ENCODE measurements at regions not wholly inside any gene's neighbourhood (a gene's known extent, or its start where the extent isn't known, plus 50 kb on each side); places are given as distances from the start of the nearest gene placed in this dataset.
"Not testable (repeated sequence)": the region's sequence is repeated elsewhere in the genome, so short reads cannot be mapped to it uniquely, and the experiment has no call there.

- DNase-seq: no peak
Observed at GRCh38 chr15:98025237-98025636, 64.7 kb downstream of the ARRDC4 start.

GRCh38 chr15:98034731-98035130, 74.2 kb downstream of the ARRDC4 start:
- no peak for DNase-seq

DNA sequence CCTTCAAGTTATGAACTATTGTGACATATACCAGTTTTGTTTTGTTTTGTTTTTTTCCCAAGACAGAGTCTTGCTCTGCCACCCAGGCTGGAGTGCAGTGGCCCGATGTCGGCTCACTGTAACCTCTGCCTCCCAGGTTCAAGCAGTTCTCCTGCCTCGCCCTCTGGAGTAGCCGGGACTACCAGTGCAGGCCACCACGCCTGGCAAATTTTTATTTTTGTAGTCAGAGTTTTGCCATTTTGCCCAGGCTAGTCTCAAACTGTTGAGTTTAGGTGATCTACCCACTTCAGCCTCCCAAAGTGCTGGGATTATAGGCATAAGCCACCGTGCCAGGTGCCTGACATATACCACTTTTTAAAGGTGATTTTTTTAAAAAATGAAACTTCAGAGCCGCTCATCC, 74.6 kb downstream of the ARRDC4 start:
- DNase-seq: no peak

GRCh38 chr15:98035577-98036010, 75.1 kb downstream of the ARRDC4 start:
- no peak for DNase-seq

DNA sequence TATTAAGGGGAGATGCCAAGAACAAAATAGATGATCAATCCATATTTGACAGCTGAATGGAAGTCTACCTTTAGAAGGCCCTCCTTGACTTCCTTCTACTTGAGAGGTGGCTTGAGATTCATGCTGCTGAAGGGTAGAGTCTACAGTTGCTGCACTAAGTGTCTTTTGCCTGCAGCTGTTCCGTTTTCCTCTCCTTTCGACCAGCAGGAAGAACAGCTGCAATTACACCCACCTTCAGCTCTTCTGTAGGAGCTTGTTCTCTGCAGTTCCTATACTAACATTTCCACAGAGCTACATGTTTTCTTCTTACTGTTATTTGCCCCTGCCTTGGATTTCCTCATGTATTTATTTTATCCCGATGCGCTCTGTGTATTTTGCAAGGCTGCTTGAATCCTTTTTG, 79.1 kb downstream of the ARRDC4 start:
- DNase-seq: no peak

DNA sequence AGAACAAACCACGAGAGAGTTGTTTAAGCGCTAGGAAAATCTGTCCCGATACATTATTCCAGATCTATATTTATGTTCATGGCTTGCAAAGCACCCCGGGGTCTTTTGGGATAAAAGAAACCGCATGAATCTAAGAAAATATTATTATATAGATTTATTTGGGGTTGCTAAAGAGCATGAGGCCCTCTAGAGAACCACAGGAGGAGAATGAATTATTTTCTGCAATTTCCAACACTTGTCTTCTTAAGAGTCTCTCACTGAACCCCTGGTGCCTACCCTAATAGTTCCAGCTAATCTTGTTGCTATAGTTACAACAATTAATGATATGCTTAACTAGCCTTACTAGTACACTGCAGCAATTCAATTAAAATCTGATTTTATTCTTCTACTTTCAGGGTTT, 79.6 kb downstream of the ARRDC4 start:
- DNase-seq: no peak

- DNase-seq: no peak
Observed at GRCh38 chr15:98043160-98044014, 82.9 kb downstream of the ARRDC4 start.

DNA sequence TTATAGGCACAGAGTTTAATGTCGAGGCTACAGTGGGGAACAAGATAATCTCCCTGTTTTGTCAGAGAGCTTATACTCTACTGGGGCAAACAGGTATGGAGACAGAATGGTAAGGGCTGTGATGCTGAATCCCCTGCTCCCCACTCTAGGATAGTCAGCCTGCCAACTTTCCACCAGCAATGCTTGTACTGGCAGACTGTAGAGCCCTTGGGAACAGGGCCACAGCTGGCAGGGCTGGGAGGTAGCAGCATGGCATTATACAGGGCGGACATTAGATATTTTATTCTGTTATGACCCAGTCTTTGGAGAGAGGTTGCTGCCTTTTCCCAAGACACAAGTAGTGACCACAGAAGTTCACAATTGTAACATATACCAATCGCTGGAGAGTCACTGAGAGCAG, 91.2 kb downstream of the ARRDC4 start:
- no peak for DNase-seq

- DNase-seq: no peak
Observed at GRCh38 chr15:98057453-98057852, 97.0 kb downstream of the ARRDC4 start.

DNA sequence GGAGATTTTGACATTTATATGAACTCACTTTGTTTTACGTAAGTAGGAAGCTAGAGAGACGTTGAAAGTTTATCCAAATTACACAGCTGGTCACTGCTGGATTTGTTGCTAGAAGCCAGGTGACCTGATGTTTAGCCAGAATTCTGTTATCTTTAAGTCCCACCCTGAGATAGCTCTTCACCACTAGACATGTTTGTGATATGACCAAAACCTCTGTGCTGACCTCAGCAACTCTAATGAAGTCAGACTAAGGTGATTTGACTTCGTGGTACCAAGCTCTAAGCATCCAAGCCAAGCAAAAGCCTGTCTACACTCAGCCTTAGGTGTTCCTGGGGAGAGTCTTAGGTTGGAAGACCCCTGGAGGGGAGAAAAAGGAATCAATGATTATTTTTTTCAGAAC, 102.4 kb downstream of the ARRDC4 start:
- no peak for DNase-seq

DNA sequence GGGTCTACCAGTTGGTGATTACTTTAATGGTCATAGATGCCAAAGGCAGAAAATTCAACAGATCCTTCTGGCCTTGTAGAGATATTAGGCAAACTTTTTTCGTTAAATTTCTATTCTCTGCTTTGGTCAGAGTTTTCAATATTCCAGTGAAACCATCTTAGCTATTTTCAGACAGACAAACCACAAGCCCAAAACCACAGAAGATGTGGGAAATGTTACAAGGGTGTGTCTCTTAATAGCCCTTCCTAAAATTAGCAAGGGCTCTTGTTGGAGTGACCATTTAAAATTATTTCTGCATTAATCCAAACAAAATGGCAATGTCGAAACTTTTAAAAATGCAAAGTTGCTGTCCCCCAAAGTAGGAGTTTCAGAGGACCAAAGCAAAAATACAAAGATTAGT, 102.8 kb downstream of the ARRDC4 start:
- no peak for DNase-seq

DNA sequence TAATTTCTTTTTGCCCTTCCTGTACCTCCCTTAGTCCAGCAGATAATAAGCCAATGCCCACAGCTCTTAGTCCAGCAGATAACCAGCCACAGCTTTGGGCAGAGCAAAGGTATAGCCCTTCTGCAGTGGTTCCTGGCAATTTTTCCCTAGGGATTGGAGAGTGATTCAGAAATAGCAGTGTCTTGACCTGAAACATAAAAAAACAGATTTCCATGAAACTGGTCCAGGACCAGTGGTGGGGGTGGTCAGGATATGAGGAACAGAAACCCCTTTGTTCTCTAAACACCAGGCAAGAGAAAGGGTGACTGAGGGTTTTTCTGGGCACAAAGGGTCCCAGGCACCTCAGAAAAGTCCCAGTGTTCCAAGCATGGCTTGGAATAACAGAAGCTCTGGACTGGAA, 103.4 kb downstream of the ARRDC4 start:
- DNase-seq: no peak

GRCh38 chr15:98067339-98067738, 106.8 kb downstream of the ARRDC4 start:
- DNase-seq: no peak

- no peak for DNase-seq
Observed at GRCh38 chr15:98069256-98069655, 108.8 kb downstream of the ARRDC4 start.

DNA sequence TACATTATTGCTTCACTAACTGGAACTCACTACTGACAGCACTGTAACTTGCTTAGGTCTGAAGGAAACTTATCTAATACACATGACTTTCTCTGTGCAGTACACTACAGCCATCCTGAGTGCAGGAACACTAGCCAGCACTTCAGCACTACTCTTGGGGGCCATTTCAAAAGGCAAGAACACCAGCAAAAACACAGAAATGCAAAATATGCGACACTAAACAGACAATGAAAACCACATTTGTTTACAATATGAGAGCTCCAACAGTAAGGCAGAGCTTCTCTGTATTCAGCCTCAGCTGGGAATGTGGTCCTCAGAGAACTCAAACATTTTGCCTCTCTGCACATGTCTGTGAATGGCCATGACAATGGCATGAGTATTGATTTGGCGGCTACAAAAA, 109.6 kb downstream of the ARRDC4 start:
- DNase-seq: no peak

GRCh38 chr15:98071786-98072185, 111.3 kb downstream of the ARRDC4 start:
- DNase-seq: no peak

GRCh38 chr15:98075441-98075840, 114.9 kb downstream of the ARRDC4 start:
- DNase-seq: no peak

- DNase-seq: no peak
Observed at GRCh38 chr15:98076021-98076816, 115.7 kb downstream of the ARRDC4 start.

DNA sequence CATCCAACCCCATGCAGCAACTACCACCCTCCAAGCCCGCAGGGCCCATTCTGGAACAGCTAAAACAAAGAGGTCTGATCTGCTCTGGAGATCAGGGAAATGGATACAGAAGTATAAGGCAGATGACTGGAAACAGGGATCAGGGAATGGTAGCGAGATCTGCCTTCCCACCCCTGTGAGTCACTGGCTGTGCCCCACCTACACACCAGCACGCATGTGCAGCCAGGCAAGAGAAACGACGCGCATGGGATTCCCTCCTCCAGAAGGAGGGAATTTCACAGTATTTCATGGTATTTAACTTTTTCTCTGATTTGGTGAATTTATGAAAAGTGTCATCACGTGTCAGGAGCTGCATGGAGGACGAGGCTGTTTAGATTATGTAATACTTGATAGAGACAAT, 116.7 kb downstream of the ARRDC4 start:
- DNase-seq: no peak

DNA sequence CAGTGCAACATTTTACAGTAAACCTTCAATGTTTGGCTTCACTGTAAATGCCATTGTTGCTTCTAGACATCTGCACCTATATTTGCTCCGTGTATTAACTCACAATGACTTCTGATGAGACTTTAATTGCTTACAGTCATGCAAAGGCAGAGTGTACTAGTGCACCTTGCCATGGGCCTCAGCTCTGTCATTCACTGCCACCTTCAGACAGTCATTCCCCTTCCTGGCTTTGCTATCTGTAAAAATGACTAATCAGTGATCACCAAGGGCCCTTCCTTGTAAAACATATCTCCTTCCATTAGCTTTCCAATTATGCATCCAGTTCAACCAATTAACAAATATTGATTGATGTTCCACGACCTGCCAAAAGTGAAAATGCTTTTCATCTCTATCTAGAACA, 120.3 kb downstream of the ARRDC4 start:
- DNase-seq: no peak

DNA sequence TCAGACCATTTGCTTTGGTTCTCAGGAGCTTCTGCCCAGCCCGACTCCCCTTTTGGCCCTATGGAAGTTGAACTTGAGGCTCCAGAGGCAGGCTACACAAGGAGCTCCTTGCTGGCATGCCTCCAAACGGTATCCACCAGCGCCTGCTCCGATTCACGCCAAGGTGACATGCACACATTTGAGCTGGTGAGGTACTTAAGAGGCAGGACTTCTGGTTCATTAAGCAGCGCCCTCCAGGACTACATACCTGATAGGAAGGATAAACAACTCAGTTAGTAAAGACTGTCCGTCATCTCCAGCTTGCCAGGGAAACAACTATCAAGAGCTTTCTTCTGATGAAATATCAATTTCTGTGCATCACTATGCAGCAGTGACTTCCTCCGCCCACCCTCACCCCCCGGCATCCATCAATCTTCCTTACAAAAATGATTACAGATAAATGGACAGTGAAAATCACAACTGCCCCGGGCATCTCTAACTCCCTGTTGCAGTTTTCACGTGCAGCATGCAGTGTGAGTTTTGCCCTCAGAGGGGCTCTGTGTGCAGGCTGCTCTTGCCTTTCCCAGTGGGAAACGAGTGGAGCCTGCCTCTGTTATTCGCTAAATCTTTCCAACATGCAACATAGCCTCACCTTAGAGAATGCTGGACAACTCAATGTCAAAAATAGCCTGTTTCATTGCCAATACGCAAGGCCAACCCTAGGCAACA, 122.9 kb downstream of the ARRDC4 start:
- no peak for DNase-seq

DNA sequence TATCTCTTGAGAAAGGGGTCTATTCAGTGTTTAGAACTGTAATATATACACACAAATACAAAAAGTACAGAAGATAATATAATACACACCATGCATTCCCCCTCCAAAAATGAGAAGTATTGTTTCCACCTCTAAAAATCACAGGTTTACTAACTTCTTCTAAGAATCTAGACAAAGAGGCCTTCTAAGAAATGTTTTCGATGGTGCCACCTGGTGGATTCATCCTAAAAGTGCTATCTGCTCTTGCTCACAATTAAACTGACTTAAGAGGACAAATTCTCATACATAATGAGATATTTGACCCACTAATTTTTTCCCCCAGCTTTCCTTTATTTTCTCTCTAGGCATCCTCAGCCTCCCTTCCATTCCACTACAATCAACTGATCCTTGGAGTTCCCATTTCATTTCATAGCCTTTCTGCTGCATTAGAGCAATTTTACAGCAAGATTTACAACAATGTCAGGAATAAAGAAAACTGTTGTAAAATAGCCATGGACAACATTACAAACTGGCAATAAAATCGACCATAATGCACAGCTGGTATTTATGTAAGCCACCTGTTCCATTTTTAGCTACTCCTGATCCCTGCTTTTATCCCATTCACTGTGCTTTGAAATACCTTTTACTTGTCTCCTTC, 124.6 kb downstream of the ARRDC4 start:
- DNase-seq: peak; percentile 78

DNA sequence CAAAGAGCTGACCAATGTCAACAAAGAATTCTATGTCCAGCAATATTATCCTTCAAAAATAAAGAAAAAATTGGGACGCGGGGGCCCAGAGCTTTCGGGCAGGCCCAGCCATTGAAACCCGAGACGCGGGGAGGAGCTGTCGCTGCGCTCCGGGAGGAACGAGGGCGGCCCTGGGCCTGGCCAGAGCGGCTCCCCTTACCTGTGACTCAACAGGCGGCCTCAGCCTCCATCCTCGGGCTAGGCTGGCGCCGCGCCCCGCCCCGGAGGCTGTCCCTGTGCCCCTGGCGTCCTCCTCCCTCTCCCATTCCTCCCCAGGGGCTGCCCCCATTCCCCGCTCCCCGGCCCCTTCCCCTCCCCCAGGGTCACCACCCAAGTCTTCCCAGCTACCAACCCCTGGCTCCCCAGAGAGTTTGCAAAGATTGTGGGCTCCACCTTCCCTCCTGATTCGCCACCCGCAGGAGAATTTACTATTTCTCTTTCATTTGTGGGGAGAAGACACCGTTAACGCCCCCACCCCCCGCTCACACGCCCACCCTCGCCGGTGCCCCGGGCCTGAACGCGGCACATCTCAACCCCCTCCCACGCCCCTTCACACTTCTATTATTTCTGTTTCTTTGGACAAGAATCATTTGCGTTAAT, 127.9 kb downstream of the ARRDC4 start:
- DNase-seq: not testable (repeated sequence)
